Choroid plexus epithelial cell (primary cell): ENCODE measurements at regions not wholly inside any gene's neighbourhood (a gene's known extent, or its start where the extent isn't known, plus 50 kb on each side); places are given as distances from the start of the nearest gene placed in this dataset.

Experiments used
- DNase-seq: peaks from one replicate; pipeline ENCODE4 v3.0.0-alpha.2; 2010; ENCODE audit warnings: low read depth
- H3K4me3 ChIP-seq: 2 replicates; pipeline ENCODE4 v1.5.1; 2011; ENCODE audit warnings: low read depth, mild to moderate bottlenecking, control low read depth, low read length, moderate library complexity
- TF ChIP-seq, protein P1 (sequence below): conservative IDR thresholded peaks from 2 replicates; pipeline ENCODE4 v1.5.1; 2011; ENCODE audit warnings: low read depth, mild to moderate bottlenecking, control low read depth, inconsistent platforms, low read length, moderate library complexity

DNA sequence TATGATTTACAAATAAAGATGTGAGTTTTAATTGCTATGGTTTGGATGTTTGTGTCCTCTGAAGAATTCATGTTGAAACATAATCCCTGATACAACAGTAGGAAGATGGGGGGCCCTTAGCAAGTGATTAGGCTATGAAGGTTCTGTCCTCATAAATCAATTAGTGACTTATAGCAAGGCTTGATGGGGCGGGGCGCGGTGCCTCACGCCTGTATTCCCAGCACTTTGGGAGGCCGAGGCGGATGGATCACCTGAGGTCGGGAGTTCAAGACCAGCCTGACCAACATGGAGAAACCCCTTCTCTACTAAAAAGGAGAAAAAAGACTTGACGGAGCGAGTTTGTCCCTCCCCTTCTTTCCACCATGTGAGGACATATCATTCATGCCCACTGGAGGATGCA, 2486.5 kb upstream of the PCDH20 start:
- DNase-seq = no peak
- H3K4me3 ChIP-seq = no peak overlapping the region
- TF ChIP-seq, protein P1, sequence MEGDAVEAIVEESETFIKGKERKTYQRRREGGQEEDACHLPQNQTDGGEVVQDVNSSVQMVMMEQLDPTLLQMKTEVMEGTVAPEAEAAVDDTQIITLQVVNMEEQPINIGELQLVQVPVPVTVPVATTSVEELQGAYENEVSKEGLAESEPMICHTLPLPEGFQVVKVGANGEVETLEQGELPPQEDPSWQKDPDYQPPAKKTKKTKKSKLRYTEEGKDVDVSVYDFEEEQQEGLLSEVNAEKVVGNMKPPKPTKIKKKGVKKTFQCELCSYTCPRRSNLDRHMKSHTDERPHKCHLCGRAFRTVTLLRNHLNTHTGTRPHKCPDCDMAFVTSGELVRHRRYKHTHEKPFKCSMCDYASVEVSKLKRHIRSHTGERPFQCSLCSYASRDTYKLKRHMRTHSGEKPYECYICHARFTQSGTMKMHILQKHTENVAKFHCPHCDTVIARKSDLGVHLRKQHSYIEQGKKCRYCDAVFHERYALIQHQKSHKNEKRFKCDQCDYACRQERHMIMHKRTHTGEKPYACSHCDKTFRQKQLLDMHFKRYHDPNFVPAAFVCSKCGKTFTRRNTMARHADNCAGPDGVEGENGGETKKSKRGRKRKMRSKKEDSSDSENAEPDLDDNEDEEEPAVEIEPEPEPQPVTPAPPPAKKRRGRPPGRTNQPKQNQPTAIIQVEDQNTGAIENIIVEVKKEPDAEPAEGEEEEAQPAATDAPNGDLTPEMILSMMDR = no peak

DNA sequence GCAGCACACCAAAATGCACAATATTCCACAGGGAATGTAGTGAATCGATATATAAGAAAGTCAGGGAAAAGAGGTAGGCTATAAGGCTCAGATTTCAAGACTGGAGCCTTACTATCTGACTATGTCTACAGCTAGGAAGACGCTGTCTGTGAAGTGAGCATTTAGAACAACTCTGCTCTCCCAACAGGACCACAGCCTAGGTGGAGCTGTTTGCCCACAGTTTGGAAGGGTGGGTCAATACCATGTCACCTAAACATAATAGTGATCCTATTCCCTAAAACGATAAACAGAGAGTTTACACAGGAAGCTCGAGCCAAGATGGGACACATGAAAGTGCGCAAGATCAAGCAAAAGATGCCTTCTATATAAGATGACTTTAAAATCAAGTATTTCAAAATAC, 2486.0 kb upstream of the PCDH20 start:
- H3K4me3 ChIP-seq = no peak overlapping the region
- no peak for DNase-seq

DNA sequence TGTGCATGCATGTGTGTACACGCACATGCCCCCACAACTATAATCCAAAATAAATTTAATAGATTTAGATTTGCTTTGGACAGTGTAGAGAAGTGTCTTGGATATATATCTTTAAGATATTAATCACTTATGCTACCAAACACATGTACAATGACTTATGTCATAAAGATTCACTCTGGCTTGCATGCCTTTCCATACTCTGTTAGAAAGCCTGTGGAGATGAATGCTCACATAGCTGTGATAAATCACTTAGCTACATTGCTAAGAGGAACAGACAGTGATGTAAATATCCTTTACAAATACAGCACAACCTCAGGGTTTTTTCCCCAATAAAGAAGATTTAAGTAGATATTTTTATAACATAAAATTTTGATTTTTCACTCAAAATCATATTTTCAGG, 2484.8 kb upstream of the PCDH20 start:
- no peak for DNase-seq
- TF ChIP-seq, protein P1 = no peak
- H3K4me3 ChIP-seq = no peak overlapping the region

More for the DNA sequence above, 2486.0 kb upstream of the PCDH20 start:
- TF ChIP-seq, protein P1 = no peak

DNA sequence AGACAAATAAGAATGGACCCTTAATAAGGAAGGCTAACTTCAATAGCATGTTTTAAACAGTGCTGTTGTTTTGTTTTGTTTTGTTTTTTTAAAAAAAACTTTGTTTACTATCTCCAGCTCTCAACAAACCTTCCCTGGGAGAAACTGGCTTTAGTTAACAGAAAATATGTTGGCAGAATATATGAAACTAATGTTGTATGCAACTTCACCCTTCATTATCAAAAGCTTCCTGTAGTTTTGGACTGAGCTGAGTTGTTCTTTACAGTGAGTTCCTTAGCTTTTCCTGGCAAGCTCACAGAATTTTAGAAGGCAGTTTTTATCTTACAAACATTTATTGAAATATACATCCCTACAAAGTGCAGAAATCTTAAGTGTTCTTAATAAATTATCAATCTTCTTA, 2480.7 kb upstream of the PCDH20 start:
- H3K4me3 ChIP-seq = no peak overlapping the region
- TF ChIP-seq, protein P1 = no peak
- DNase-seq = no peak

DNA sequence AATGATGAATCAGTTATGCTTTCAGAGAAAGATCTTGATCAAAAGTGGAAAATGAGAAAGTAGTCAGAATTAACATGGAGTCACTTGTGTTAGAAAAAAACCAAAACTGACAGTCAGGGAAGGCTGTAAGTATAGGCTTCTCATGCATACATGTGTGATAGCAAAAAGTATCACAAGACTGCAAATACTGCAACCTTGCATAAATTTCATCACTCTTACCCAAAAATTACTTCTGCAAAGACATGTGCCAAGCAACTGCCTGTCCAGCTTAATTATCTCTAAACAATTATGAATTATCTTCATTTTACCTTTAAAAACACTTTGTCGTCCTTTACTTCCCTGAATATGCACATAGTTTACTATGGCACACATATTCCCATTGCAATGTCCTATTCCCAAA, 2466.4 kb upstream of the PCDH20 start:
- DNase-seq = no peak
- no peak overlapping the region for H3K4me3 ChIP-seq
- TF ChIP-seq, protein P1 = no peak

DNA sequence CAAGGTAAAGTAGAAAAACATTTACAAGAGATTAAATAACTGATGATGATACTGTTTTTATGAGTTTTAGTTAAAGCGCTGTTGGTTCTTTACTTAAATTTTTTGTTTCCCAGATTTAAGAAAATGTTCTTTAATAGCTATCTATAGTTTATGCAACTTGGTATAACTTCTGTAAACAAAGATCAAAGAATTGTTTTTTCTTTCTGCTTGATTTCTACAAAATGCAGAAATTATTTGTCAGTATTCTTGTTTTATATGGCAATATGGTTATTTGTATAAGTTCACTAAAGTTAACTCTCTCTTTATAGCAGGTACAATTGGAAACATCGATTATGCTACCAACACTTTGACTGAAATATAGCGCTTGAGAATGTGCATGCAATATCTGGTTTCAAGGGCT, 2465.1 kb upstream of the PCDH20 start:
- TF ChIP-seq, protein P1 = no peak
- H3K4me3 ChIP-seq = no peak overlapping the region
- no peak for DNase-seq

DNA sequence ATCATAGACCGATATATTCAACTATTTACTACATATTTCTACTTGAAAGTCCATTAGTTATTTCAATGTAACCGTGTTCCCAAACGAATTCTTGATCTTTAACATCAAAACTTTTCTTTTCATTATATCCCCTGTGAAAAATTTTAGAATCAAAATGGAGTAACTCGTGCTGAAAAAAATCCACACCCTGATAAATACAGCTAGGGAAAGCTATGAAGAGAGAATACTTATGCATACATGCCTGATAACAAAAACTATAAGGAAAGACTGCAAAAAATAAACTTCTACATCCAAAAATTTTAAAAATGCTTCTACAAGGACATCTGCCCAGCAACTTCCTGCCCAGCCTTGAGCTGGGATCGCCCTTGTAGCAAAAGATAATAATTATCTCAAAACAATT, 2458.3 kb upstream of the PCDH20 start:
- no peak overlapping the region for H3K4me3 ChIP-seq
- TF ChIP-seq, protein P1 = no peak
- no peak for DNase-seq
